Mesothelial cell of epicardium (in vitro differentiated cells): ENCODE measurements at regions not wholly inside any gene's neighbourhood (a gene's known extent, or its start where the extent isn't known, plus 50 kb on each side); places are given as distances from the start of the nearest gene placed in this dataset.

Source experiments
- DNase-seq, 2 experiments: peaks; one replicate each; pipeline ENCODE4 v3.0.0; 2021; ENCODE audit warnings: low spot score in 2 of 2; ENCODE audit not compliant: unreplicated experiment in 2 of 2
- H3K27ac Mint-ChIP-seq: 2 replicates; pipeline ENCODE4 v1.8.0; 2021; ENCODE audit warnings: mixed read lengths
- H3K27me3 Mint-ChIP-seq: 2 replicates; pipeline ENCODE4 v1.8.0; 2021; ENCODE audit warnings: low read depth, mixed read lengths
- H3K36me3 Mint-ChIP-seq: 2 replicates; pipeline ENCODE4 v1.8.0; 2021; ENCODE audit warnings: mixed read lengths
- H3K4me1 Mint-ChIP-seq: 2 replicates; pipeline ENCODE4 v1.8.0; 2021; ENCODE audit warnings: mixed read lengths
- H3K4me3 Mint-ChIP-seq: 2 replicates; pipeline ENCODE4 v1.8.0; 2021; ENCODE audit warnings: mild to moderate bottlenecking, moderate library complexity, mixed read lengths
- H3K9me3 Mint-ChIP-seq: 2 replicates; pipeline ENCODE4 v1.8.0; 2021; ENCODE audit warnings: mixed read lengths
- CTCF ChIP-seq: fragments of 200-600 bp; sonication (generic); IDR thresholded peaks from one replicate; pipeline ENCODE4 v1.5.0; 2021; ENCODE audit warnings: antibody characterized with exemption; ENCODE audit not compliant: unreplicated experiment

DNA sequence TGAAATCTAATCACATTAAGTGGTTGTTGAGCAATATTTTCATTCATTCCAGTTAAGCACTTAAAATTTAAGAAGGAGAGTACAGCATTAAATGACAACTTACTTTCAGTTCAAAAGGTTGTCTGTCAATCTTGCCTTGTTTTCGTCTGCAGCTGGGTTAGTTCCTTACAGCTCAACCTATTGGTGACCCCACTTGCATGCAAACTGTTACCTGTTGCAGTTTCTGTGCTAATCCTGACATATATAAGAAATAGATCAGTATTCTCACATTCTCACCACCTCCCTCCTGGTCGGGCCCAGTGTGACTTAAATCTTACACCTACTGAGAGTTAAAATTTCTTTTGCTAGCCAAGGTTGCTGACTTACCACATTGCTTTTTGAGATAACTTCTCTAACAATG is 191.8 kb upstream of the SMC2 start:
- no peak overlapping the region for H3K4me3 Mint-ChIP-seq
- H3K9me3 Mint-ChIP-seq, result no peaks in the 10 kb centered on the region
- no peaks in the 10 kb centered on the region for H3K36me3 Mint-ChIP-seq
- TF ChIP-seq CTCF, result no peak
- no peaks in the 10 kb centered on the region for H3K27me3 Mint-ChIP-seq
- no peaks in the 10 kb centered on the region for H3K4me1 Mint-ChIP-seq
- no peak for DNase-seq
- H3K27ac Mint-ChIP-seq, result no peak overlapping the region

- peaks cover 2% of the 10 kb centered on the region for H3K27me3 Mint-ChIP-seq
- H3K9me3 Mint-ChIP-seq, result no peaks in the 10 kb centered on the region
- H3K36me3 Mint-ChIP-seq, result no peaks in the 10 kb centered on the region
- no peak overlapping the region for H3K4me3 Mint-ChIP-seq
- DNase-seq, result no peak
- no peaks in the 10 kb centered on the region for H3K4me1 Mint-ChIP-seq
- no peak overlapping the region for H3K27ac Mint-ChIP-seq
- no peak for TF ChIP-seq CTCF
Observed at GRCh38 chr9:103904242-103904641, 189.9 kb upstream of the SMC2 start.

GRCh38 chr9:103913899-103914298 is 180.2 kb upstream of the SMC2 start:
- no peaks in the 10 kb centered on the region for H3K4me1 Mint-ChIP-seq
- H3K4me3 Mint-ChIP-seq, result no peak overlapping the region
- TF ChIP-seq CTCF, result no peak
- H3K27ac Mint-ChIP-seq, result no peak overlapping the region
- DNase-seq, result no peak
- no peaks in the 10 kb centered on the region for H3K27me3 Mint-ChIP-seq
- no peaks in the 10 kb centered on the region for H3K36me3 Mint-ChIP-seq
- peaks cover 3% of the 10 kb centered on the region for H3K9me3 Mint-ChIP-seq

GRCh38 chr9:103919605-103920209 is 174.4 kb upstream of the SMC2 start:
- Mint-ChIP-seq H3K4me1 (no peaks in the 10 kb centered on the region), H3K27ac (no peak overlapping the region), H3K9me3 (no peaks in the 10 kb centered on the region), H3K4me3 (no peak overlapping the region), H3K36me3 (no peaks in the 10 kb centered on the region), H3K27me3 (no peaks in the 10 kb centered on the region)
- no peak for DNase-seq
- TF ChIP-seq CTCF, result no peak

DNA sequence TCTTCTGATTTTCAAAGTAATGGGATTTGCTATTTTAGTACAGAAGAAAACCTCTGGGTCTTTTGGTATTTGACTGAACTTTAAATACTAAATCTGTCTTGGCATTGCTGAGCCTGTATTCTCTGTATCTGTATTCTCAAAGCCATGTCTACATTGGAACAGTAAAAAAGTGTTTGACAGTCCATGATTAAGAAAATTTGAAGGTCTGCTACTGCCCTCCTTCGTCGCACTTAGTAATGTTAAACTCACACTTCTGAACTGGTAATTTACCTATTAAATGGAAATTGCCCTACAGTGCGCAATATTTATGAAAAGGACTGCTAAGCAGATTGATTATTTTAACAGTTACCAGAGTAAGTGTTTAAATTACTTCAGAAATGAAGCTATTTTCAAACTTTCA is 165.7 kb upstream of the SMC2 start:
- DNase-seq, result no peak
- no peak overlapping the region for H3K27ac Mint-ChIP-seq
- no peaks in the 10 kb centered on the region for H3K27me3 Mint-ChIP-seq
- no peak for TF ChIP-seq CTCF
- no peaks in the 10 kb centered on the region for H3K4me1 Mint-ChIP-seq
- no peak overlapping the region for H3K4me3 Mint-ChIP-seq
- H3K36me3 Mint-ChIP-seq, result no peaks in the 10 kb centered on the region
- H3K9me3 Mint-ChIP-seq, result no peaks in the 10 kb centered on the region

- Mint-ChIP-seq H3K27ac (no peak overlapping the region), H3K27me3 (peaks cover 3% of the 10 kb centered on the region), H3K9me3 (no peaks in the 10 kb centered on the region), H3K36me3 (no peaks in the 10 kb centered on the region), H3K4me1 (no peaks in the 10 kb centered on the region), H3K4me3 (no peak overlapping the region)
- no peak for DNase-seq
- TF ChIP-seq CTCF, result no peak
Observed at GRCh38 chr9:103941104-103941503, 153.0 kb upstream of the SMC2 start.
